C4-2B (cell line): ENCODE measurements at regions not wholly inside any gene's neighbourhood (a gene's known extent, or its start where the extent isn't known, plus 50 kb on each side); places are given as distances from the start of the nearest gene placed in this dataset.

Source experiments
- CTCF ChIP-seq: fragments of 450-650 bp; conservative IDR thresholded peaks from 2 replicates; pipeline ENCODE4 v1.5.1; 2017; ENCODE audit warnings: mild to moderate bottlenecking
- ZFX ChIP-seq: fragments of 450-650 bp; IDR thresholded peaks from 2 replicates; pipeline ENCODE4 v1.6.1; 2017

- no peak for TF ChIP-seq CTCF
- TF ChIP-seq ZFX, result no peak
Measured at GRCh38 chr22:47658182-47658581, 895.7 kb downstream of the TBC1D22A start.
